ENCODE measurements at regions not wholly inside any gene's neighbourhood (a gene's known extent, or its start where the extent isn't known, plus 50 kb on each side); places are given as distances from the start of the nearest gene placed in this dataset.

DNA sequence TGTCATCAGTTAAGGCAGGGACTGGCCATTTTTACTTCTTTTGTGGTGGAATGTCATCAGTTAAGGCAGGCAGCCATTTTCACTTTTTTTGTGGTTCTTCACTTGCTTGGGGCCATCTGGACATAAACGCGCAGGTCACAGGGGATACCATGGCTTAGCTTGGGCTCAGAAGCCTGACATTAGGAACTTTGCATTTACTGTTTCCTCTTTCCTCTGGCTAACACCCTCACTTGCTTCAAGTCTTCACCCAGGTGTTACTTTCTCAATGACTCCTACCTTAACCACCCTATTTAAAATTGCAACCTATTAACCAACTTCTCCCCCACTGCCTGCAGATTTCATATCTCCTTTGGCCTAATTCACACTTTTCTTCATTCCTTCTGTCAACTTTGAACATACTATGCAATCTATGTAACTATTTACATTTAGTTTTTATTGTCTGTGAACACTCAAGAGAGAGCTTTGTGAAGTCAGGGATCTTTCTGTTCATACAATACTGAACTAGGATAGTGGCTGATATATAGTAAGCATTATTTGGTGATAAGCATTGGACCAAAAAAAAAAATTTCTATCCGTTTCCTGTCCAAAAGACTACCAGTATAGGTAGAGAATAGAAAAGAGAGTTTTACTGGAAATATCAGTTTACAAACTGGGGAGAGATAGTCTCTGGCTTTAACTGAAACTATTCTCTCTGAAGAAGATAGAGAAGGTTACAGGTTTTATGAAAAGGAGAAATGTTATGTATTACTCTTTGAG is 600.1 kb upstream of the ZNF804A start:
- Mint-ChIP-seq H3K9me3 (no peaks in the 10 kb centered on the region), H3K36me3 (no peaks in the 10 kb centered on the region), H3K27me3 (no peaks in the 10 kb centered on the region), H3K4me3 (no peak overlapping the region), H3K27ac (no peak overlapping the region), H3K4me1 (no peaks in the 10 kb centered on the region)
- no peak for ATAC-seq

DNA sequence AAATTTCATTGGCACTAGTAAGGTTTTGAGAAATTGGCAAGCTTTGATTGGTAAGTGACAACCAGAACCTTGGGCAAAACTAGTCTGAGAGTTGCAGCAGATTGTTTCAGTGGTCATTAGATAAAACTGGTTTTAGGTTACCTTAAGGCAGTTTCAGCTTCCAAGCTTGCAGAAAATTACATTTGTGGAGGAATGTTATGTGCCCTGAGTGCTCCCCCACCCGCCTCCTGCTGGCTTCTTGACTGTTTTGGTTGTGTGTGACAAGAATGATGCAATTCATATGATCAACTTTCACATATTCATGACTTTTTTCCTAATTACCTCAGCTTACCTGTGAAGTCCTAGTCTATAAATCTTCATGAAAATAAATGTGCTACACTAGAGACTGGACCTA is 599.5 kb upstream of the ZNF804A start:
- Mint-ChIP-seq H3K36me3 (no peaks in the 10 kb centered on the region), H3K27ac (no peak overlapping the region), H3K4me3 (no peak overlapping the region), H3K9me3 (no peaks in the 10 kb centered on the region), H3K27me3 (no peaks in the 10 kb centered on the region), H3K4me1 (no peaks in the 10 kb centered on the region)
- ATAC-seq: no peak

- Mint-ChIP-seq H3K9me3 (no peaks in the 10 kb centered on the region), H3K36me3 (no peaks in the 10 kb centered on the region), H3K4me3 (no peak overlapping the region), H3K27me3 (no peaks in the 10 kb centered on the region), H3K4me1 (no peaks in the 10 kb centered on the region), H3K27ac (no peak overlapping the region)
- ATAC-seq: no peak
Measured at GRCh38 chr2:184004289-184004947, 593.9 kb upstream of the ZNF804A start.

- no peaks in the 10 kb centered on the region for H3K36me3 Mint-ChIP-seq
- H3K4me1 Mint-ChIP-seq: no peaks in the 10 kb centered on the region
- H3K4me3 Mint-ChIP-seq: no peak overlapping the region
- no peak overlapping the region for H3K27ac Mint-ChIP-seq
- no peak for ATAC-seq
- H3K9me3 Mint-ChIP-seq: no peaks in the 10 kb centered on the region
- no peaks in the 10 kb centered on the region for H3K27me3 Mint-ChIP-seq
Measured at GRCh38 chr2:184004948-184005672, 593.2 kb upstream of the ZNF804A start.

GRCh38 chr2:184006998-184007397 is 591.3 kb upstream of the ZNF804A start:
- Mint-ChIP-seq H3K36me3 (no peaks in the 10 kb centered on the region), H3K27ac (no peak overlapping the region), H3K27me3 (no peaks in the 10 kb centered on the region), H3K4me3 (no peak overlapping the region), H3K4me1 (no peaks in the 10 kb centered on the region), H3K9me3 (no peaks in the 10 kb centered on the region)
- no peak for ATAC-seq

DNA sequence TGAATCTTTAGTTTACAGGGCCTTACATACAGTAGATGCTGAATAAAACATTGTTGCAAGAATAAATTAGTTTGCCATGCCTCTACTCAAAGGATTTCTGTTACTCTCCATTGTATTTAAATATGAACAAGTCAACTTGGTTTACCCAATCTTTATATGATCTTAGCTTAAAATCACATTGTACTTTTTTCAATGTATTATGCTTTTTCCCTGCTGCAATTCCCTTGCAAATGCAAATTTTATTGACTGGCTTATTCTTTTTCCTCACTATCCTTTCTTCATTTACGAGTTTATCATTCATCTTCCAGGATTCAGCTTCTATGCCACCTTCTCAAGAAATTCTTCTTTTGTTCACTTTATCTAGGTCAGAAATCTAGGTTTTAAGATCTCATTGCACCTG is 571.4 kb upstream of the ZNF804A start:
- Mint-ChIP-seq H3K4me3 (no peak overlapping the region), H3K27ac (no peak overlapping the region), H3K4me1 (no peaks in the 10 kb centered on the region), H3K9me3 (no peaks in the 10 kb centered on the region), H3K36me3 (no peaks in the 10 kb centered on the region), H3K27me3 (no peaks in the 10 kb centered on the region)
- ATAC-seq: no peak

DNA sequence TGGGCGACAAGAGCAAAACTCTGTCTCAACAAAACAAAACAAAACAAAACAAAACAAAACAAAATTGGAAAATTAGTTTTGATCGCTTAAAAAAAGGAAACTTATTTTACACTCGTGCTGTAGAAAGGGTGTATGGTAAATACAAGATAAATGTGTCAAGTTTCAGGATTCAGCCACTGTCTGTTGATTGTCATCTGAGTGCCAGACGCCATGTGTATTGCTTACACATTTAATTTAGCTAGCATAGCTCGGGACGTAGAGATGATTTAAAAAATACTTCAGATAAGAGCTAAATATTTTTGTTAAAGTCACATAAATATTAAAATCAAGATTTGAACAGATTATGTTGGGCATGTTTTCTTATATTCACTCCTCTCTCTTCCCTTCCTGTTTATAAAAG is 568.1 kb upstream of the ZNF804A start:
- H3K27me3 Mint-ChIP-seq: no peaks in the 10 kb centered on the region
- no peak for ATAC-seq
- H3K4me1 Mint-ChIP-seq: no peaks in the 10 kb centered on the region
- H3K36me3 Mint-ChIP-seq: no peaks in the 10 kb centered on the region
- H3K4me3 Mint-ChIP-seq: no peak overlapping the region
- H3K9me3 Mint-ChIP-seq: no peaks in the 10 kb centered on the region
- no peak overlapping the region for H3K27ac Mint-ChIP-seq

GRCh38 chr2:184030989-184031388 is 567.3 kb upstream of the ZNF804A start:
- no peaks in the 10 kb centered on the region for H3K9me3 Mint-ChIP-seq
- no peak overlapping the region for H3K27ac Mint-ChIP-seq
- H3K36me3 Mint-ChIP-seq: no peaks in the 10 kb centered on the region
- no peaks in the 10 kb centered on the region for H3K27me3 Mint-ChIP-seq
- H3K4me1 Mint-ChIP-seq: no peaks in the 10 kb centered on the region
- H3K4me3 Mint-ChIP-seq: no peak overlapping the region
- no peak for ATAC-seq

DNA sequence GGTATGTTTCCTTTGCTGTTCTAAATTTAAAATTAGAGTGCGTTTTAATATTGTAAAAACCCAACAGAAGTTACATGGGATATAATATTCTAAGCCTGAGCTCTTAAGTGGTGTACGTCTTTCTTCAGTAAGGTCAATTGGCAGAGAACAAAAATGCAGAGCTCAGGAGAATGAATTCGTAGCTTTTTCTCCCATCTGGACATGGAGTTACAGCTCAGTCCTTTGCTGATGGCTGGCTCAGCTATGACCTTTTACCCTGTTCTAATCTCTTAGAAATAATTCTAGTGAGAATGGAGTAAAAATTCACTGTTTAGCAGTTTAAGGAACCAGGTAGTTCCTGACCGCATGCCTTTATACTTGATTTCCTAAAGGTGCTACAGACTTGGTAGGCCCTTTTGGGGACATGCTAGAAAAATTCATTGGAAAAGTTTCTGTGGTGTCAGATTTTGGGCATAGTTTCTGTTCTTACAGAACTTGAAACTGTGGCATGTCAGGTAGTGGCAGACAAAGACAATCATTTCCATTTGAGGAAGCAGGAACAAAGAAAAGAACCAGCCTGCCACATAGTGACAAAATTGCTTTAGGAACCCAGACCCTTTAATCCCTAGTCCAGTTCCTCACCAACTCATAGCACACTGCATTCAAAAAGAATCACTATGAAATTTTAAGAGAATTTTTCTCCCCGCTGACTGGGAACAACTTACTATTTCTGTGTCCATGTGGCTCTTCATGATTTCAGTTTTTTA is 566.8 kb upstream of the ZNF804A start:
- Mint-ChIP-seq H3K4me1 (no peaks in the 10 kb centered on the region), H3K4me3 (no peak overlapping the region), H3K9me3 (no peaks in the 10 kb centered on the region), H3K36me3 (no peaks in the 10 kb centered on the region), H3K27ac (no peak overlapping the region), H3K27me3 (no peaks in the 10 kb centered on the region)
- ATAC-seq: no peak

- ATAC-seq: no peak
- no peak overlapping the region for H3K4me3 Mint-ChIP-seq
- H3K4me1 Mint-ChIP-seq: no peaks in the 10 kb centered on the region
- no peaks in the 10 kb centered on the region for H3K27me3 Mint-ChIP-seq
- H3K36me3 Mint-ChIP-seq: no peaks in the 10 kb centered on the region
- no peak overlapping the region for H3K27ac Mint-ChIP-seq
- H3K9me3 Mint-ChIP-seq: no peaks in the 10 kb centered on the region
Measured at GRCh38 chr2:184032983-184033382, 565.3 kb upstream of the ZNF804A start.

DNA sequence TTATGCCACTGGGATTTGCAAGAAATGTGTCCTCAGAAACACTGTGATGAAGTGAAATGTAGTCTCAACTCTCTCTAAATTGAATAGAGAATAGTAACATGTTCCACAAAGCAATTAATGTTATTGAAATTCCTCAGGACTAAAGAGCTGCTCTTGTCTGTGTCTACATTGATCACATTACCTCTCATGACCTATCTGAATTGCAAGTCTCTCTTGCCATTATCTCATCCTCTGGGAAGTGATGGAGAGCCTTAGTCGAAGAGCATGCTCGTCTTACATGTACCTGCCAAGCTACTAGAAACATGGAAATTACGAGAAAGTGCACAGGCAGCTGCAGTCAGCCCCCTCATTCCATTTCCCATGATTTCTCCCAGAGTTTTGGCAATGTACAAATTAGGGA is 561.1 kb upstream of the ZNF804A start:
- Mint-ChIP-seq H3K27ac (no peak overlapping the region), H3K36me3 (no peaks in the 10 kb centered on the region), H3K27me3 (no peaks in the 10 kb centered on the region), H3K9me3 (no peaks in the 10 kb centered on the region), H3K4me1 (no peaks in the 10 kb centered on the region), H3K4me3 (no peak overlapping the region)
- ATAC-seq: no peak

DNA sequence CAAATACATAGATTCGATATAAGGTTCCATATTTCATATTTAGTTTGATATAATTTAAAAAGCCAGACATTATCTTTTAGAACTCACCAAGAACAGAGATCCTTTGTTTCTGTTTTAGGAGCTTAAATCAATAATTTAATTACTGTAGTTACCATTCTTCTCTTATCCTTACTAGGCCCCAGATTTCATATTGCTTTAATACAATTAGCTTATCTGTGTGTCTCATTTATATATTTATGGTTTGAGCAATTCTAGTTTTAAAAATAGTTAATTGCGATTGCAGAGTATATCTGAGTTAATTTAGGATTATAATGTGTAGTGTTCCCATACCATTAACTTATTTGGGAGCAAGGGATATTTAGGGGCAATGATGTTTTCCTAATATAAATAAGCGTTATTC is 558.8 kb upstream of the ZNF804A start:
- no peaks in the 10 kb centered on the region for H3K9me3 Mint-ChIP-seq
- no peak overlapping the region for H3K4me3 Mint-ChIP-seq
- H3K27me3 Mint-ChIP-seq: no peaks in the 10 kb centered on the region
- no peaks in the 10 kb centered on the region for H3K4me1 Mint-ChIP-seq
- H3K36me3 Mint-ChIP-seq: no peaks in the 10 kb centered on the region
- H3K27ac Mint-ChIP-seq: no peak overlapping the region
- ATAC-seq: no peak

- no peak for ATAC-seq
- no peak overlapping the region for H3K27ac Mint-ChIP-seq
- no peaks in the 10 kb centered on the region for H3K4me1 Mint-ChIP-seq
- H3K36me3 Mint-ChIP-seq: no peaks in the 10 kb centered on the region
- H3K9me3 Mint-ChIP-seq: no peaks in the 10 kb centered on the region
- H3K27me3 Mint-ChIP-seq: no peaks in the 10 kb centered on the region
- no peak overlapping the region for H3K4me3 Mint-ChIP-seq
Measured at GRCh38 chr2:184040230-184040629, 558.1 kb upstream of the ZNF804A start.

DNA sequence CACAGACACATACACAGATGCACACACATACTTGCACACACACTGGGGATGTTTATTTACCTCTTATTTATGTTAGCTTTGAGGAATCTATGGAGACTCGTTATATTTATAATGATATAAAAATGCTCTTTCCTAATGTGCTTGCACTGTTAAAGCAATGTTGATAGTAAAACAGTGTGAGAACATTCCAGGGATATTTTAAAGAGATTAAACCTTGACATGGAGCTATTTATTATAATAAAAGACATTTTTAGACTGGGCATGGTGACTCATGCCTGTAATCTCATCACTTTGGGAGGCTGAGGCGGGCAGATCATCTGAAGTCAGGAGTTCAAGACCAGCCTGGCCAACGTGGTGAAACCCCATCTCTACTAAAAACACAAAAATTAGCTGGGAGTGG is 557.3 kb upstream of the ZNF804A start:
- no peaks in the 10 kb centered on the region for H3K27me3 Mint-ChIP-seq
- H3K9me3 Mint-ChIP-seq: no peaks in the 10 kb centered on the region
- ATAC-seq: no peak
- no peak overlapping the region for H3K27ac Mint-ChIP-seq
- H3K4me1 Mint-ChIP-seq: no peaks in the 10 kb centered on the region
- H3K4me3 Mint-ChIP-seq: no peak overlapping the region
- H3K36me3 Mint-ChIP-seq: no peaks in the 10 kb centered on the region

DNA sequence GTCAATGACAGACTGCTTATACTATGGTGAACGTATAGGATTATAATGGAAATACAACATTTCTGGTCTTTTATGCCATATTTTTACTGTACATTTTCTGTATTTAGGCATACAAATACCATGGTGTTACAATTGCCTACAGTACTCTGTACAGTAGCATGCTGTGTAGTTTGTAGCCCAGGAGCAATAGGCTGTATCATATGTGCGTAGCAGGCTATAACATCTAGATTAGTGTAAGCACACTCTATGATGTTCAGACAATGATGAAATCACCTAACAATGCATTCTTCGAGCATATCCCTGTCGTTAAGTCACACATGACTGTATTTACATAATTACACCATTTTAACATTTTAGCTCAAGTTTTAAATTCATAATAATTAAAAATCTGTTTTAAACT is 556.6 kb upstream of the ZNF804A start:
- ATAC-seq: no peak
- Mint-ChIP-seq H3K27ac (no peak overlapping the region), H3K36me3 (no peaks in the 10 kb centered on the region), H3K4me3 (no peak overlapping the region), H3K9me3 (no peaks in the 10 kb centered on the region), H3K27me3 (no peaks in the 10 kb centered on the region), H3K4me1 (no peaks in the 10 kb centered on the region)

Measured in stimulated activated memory B cell treated with anti-CD40 and anti-IgM and Interleukin-4, amounts not matched to agents 10 μg/mL and 1 μg/mL and 100 μg/mL, for 72 hours (primary cell).